ENCODE measurements at regions not wholly inside any gene's neighbourhood (a gene's known extent, or its start where the extent isn't known, plus 50 kb on each side); places are given as distances from the start of the nearest gene placed in this dataset.

GRCh38 chr2:8488001-8488738 is 193.7 kb upstream of the ID2 start:
- Mint-ChIP-seq H3K36me3 (no peaks in the 10 kb centered on the region), H3K27ac (peak overlapping the region; percentile 61), H3K4me1 (ENCODE audit: unreplicated experiment) (peaks cover 36% of the 10 kb centered on the region), H3K27me3 (no peaks in the 10 kb centered on the region), H3K9me3 (no peaks in the 10 kb centered on the region), H3K4me3 (no peak overlapping the region)
- TF ChIP-seq CTCF (conservative IDR thresholded peaks at IDR 0.05): no peak
- DNase-seq (ENCODE audit: extremely low spot score, unreplicated experiment): no peak

GRCh38 chr2:8489221-8489620 is 192.6 kb upstream of the ID2 start:
- no peak for TF ChIP-seq CTCF (conservative IDR thresholded peaks at IDR 0.05)
- Mint-ChIP-seq H3K4me3 (no peak overlapping the region), H3K27me3 (no peaks in the 10 kb centered on the region), H3K36me3 (no peaks in the 10 kb centered on the region), H3K4me1 (ENCODE audit: unreplicated experiment) (peaks cover 46% of the 10 kb centered on the region), H3K27ac (no peak overlapping the region), H3K9me3 (no peaks in the 10 kb centered on the region)
- no peak for DNase-seq (ENCODE audit: extremely low spot score, unreplicated experiment)

GRCh38 chr2:8489751-8490150 is 192.1 kb upstream of the ID2 start:
- H3K4me1 Mint-ChIP-seq (ENCODE audit: unreplicated experiment): peaks cover 51% of the 10 kb centered on the region

GRCh38 chr2:8490166-8490721 is 191.6 kb upstream of the ID2 start:
- no peak overlapping the region for H3K4me3 Mint-ChIP-seq
- no peaks in the 10 kb centered on the region for H3K36me3 Mint-ChIP-seq
- H3K4me1 Mint-ChIP-seq (ENCODE audit: unreplicated experiment): peaks cover 56% of the 10 kb centered on the region
- no peak for DNase-seq (ENCODE audit: extremely low spot score, unreplicated experiment)
- H3K27ac Mint-ChIP-seq: no peak overlapping the region
- no peak for TF ChIP-seq CTCF (conservative IDR thresholded peaks at IDR 0.05)
- H3K27me3 Mint-ChIP-seq: no peaks in the 10 kb centered on the region
- H3K9me3 Mint-ChIP-seq: no peaks in the 10 kb centered on the region

More at GRCh38 chr2:8489751-8490150, 192.1 kb upstream of the ID2 start:
- TF ChIP-seq CTCF (conservative IDR thresholded peaks at IDR 0.05): no peak
- H3K9me3 Mint-ChIP-seq: no peaks in the 10 kb centered on the region
- H3K36me3 Mint-ChIP-seq: no peaks in the 10 kb centered on the region
- H3K27ac Mint-ChIP-seq: no peak overlapping the region
- no peak for DNase-seq (ENCODE audit: extremely low spot score, unreplicated experiment)
- H3K4me3 Mint-ChIP-seq: no peak overlapping the region
- H3K27me3 Mint-ChIP-seq: no peaks in the 10 kb centered on the region

- TF ChIP-seq CTCF (conservative IDR thresholded peaks at IDR 0.05): no peak
- Mint-ChIP-seq H3K9me3 (no peaks in the 10 kb centered on the region), H3K4me1 (ENCODE audit: unreplicated experiment) (peaks cover 59% of the 10 kb centered on the region), H3K27ac (no peak overlapping the region), H3K36me3 (no peaks in the 10 kb centered on the region), H3K27me3 (no peaks in the 10 kb centered on the region), H3K4me3 (peak overlapping the region; percentile 38)
- no peak for DNase-seq (ENCODE audit: extremely low spot score, unreplicated experiment)
Observed at GRCh38 chr2:8491296-8492027, 190.4 kb upstream of the ID2 start.

Measured in type B pancreatic cell (in vitro differentiated cells).